Fibroblast of gingiva (primary cell): ENCODE measurements at regions not wholly inside any gene's neighbourhood (a gene's known extent, or its start where the extent isn't known, plus 50 kb on each side); places are given as distances from the start of the nearest gene placed in this dataset.
"Not testable (repeated sequence)": the region's sequence is repeated elsewhere in the genome, so short reads cannot be mapped to it uniquely, and the experiment has no call there.

Experiments used
- DNase-seq: peaks from one replicate; pipeline ENCODE4 v3.0.0-alpha.2; 2011; ENCODE audit warnings: low read depth

- no peak for DNase-seq
Measured at GRCh38 chr11:16536513-16536912, 180.2 kb upstream of the SOX6 start.

DNA sequence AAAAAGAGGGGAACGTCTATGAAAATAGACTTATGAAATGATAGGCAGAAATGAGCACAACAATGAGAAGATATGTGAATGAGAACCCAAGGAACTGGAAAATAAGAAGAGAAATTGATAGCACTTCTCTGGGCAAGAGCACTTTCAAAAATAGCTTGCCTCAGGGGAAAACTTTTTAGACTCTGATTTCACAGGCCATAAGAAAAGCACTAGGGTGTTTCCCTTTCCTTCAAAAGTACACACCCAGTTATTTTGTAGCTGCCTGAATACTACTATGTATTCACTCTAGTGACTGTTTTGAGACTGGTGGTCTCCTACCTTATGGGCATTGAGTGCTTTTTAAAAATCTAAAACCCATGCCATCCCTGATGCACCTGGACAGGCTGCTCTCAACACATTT lies 172.3 kb upstream of the SOX6 start:
- no peak for DNase-seq

DNA sequence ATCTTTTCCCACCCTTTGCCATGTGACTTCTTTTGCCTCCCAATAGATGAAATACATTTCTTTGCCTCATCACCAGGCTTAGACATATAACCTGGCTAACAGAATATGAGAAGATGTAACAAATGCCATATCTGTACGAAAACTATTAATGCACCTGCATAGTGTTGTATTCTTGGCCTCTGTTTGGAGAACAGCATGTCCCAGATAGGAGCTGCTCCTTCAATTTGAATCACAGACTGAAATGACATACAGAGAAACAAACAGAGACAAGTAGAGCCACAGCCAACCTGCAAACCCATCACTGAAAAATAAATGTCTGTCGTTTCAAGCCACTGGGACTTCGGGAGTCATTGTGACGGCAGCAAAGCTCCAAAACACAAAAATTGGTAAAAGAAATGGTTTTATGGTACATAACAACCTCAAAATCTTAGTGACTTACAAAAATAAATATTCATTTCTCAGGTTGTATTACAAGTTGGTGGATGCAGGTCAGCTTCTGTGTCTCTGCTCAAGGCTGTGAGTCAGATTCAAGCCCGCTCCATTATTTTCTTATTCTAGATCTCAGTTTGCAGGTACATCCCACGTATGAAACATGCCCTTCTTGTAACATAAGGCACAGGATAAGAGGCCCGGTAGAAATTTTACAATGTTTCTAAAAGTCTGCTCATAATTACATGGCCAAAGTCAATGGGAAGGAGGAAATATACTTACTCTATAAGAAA lies 171.3 kb upstream of the SOX6 start:
- no peak for DNase-seq

DNA sequence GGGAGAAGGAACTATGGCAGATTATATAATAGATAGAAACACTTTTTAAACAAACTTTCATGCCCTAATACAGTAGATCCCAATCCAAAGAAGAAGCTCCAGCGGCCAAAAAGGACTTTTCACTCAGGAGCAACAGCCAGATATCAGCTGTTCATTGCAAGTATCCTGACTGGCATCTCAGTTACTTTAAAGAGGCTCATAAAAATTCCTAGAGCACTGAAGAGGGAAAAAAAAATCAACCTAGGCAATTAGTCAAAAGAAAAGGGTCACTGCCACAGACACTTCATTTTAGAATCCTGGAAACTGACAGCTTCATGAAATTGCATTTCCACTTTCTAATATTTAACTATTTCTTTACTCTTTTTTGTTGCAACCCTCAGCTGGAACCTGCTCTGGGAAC lies 170.6 kb upstream of the SOX6 start:
- no peak for DNase-seq

DNA sequence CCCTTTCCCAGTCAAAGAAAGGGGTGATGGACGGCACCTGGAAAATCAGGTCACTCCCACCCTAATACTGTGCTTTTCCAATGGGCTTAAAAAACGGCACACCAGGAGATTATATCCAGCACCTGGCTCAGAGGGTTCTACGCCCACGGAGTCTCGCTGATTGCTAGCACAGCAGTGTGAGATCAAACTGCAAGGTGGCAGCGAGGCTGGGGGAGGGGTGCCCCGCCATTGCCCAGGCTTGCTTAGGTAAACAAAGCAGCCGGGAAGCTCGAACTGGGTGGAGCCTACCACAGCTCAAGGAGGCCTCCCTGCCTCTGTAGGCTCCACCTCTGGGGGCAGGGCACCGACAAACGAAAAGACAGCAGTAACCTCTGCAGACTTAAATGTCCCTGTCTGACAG lies 164.4 kb upstream of the SOX6 start:
- not testable (repeated sequence) for DNase-seq

- no peak for DNase-seq
Measured at GRCh38 chr11:16512899-16513241, 156.5 kb upstream of the SOX6 start.

DNA sequence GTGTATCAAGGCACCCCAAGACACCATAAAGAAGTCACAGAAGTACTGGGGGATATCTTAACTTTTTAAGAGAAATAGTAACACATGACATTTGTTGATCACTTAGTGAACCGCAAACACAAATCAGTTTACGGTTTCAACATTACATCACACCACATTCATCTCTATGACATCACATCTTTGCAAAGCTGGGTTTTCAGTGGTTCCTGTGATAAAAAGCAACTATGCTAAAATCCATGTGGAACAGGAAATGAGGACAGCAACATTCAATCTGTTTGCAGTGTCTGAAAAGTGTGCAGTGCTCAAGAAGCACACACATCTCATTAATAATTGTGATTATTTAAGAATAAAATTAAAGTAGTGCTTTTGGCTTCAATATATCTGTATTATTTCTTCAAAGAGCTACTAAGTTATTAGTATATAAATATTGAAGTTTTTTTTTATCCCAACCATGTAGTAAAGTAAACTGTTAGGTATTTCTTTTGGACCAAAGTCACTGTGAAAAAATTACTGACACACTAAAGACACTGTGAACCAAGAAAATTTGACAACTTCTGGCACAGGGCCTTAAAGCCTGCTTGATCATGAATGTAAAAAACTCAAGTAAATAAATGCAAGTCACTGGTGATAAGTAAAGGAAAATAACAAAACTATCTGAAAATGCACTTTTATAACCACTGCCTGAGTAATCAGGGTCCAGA lies 156.0 kb upstream of the SOX6 start:
- no peak for DNase-seq

DNA sequence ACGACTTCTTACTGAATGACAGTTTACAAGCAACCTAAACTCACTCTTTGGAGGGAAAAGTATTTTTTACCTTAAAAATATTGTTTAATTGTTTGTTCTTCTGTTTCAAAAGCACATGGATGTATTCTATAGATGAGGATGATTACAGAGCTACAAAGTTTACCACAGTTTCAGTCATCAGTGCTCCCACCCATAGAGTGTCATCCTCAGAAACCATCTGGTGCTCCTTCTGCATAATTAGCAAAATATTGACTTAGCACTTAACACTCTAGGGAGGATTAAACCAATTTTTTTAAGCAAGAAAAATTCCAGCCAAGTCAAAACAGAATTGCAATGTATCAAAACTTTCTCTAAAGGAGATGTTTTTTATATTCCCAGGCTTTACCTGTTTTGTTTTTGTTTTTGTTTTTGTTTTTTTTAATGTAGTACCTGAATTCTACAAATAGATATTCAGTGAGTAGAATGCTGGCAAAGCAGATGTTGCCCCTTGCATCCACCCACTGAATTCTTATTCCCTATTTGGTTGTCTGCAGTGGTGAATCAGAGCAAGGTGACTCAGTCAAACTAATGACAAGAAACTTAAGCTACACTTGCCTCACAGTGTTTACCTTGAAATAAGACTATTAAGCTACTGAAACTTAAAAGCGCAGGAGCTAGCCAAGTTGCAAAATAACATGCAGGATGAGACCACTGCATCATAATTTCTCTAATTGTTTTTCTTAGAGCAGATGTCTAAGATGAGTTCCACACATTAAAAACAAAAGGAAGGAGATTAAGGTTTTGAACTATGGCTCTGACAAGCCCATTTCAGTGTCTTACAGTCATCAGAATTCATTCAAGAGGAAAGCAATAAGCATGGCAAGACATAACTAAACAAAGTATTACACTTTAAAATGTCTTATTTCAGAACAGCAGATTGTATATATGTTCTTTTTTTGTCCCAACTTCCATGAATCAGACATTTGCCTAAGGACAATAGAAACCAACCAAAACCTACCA lies 155.1 kb upstream of the SOX6 start:
- no peak for DNase-seq

GRCh38 chr11:16505481-16505880 lies 149.1 kb upstream of the SOX6 start:
- DNase-seq, result no peak

DNA sequence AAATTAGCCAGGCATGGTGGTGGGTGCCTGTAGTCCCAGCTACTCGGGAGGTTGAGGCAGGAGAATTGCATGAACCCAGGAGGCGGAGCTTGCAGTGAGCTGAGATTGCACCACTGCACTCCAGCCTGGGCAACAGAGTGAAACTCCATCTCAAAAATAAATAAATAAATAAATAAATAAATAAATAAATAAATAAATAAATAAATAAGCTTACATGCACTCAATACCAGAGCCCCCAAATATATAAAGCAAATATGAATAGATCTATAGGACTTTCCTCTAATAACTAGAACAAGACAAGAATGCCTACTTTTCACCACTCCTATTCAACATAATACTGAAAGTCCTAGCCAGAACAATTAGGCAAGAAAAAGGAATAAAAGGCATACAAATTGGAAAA lies 147.5 kb upstream of the SOX6 start:
- not testable (repeated sequence) for DNase-seq

GRCh38 chr11:16494918-16495691 lies 138.8 kb upstream of the SOX6 start:
- DNase-seq, result no peak

DNA sequence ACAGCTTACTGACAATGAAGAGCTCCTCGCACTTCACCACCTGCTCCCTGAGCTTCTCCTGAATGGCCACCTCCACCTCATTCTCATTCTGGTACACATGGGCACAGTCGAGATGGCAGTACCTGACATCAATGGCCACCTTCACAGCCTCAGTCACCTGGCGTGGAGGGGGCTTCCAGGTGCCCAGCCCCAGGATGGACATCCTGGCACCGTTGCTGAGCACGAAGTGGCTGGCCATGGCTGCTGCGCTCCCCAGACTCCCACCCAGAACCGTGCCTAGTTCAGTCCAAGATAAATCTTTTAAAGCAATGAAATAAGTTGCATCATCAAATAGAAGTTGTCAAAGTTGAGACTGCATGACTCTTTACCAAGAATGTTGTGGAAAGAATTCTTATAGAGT lies 128.1 kb upstream of the SOX6 start:
- DNase-seq, result no peak

- no peak for DNase-seq
Measured at GRCh38 chr11:16474659-16475058, 118.3 kb upstream of the SOX6 start.

DNA sequence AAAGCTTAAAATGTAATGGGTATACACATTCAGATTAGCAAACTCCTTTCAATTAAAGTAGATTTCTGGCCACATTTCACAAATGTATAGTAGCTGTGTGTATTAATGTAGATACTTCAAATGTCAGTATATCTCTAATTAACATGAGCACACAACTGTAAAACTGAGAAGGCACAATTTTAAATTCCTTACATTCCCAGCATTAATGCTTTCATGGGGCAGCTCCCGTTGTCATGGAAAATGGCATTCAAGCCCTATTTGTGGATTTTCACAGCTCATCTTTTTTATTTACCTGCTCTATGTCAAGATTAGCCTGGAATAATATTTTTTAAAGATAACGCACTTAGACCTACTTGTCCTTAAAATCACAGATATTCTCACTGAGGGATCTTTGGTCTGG lies 113.6 kb upstream of the SOX6 start:
- no peak for DNase-seq

GRCh38 chr11:16468735-16469453 lies 112.5 kb upstream of the SOX6 start:
- DNase-seq, result no peak

GRCh38 chr11:16460508-16460907 lies 104.2 kb upstream of the SOX6 start:
- DNase-seq, result no peak

DNA sequence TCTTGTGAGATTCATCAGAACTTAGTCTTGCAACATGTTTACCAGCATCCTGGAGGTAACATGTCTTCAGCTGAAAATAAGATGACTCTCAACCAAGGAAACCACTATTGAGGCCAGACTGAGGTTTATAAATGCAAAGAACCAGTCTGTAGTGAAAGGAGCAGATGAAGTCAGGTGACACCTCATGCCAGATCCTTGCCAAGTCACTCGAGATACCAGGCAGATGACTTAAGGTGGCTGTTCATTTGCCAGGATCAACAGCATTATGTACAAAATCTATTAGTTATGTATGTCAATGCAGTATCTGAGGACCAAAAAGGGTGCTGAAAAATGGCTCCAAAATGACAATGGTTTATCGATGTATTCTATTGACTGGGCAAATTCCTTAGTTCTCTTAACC lies 100.0 kb upstream of the SOX6 start:
- no peak for DNase-seq

DNA sequence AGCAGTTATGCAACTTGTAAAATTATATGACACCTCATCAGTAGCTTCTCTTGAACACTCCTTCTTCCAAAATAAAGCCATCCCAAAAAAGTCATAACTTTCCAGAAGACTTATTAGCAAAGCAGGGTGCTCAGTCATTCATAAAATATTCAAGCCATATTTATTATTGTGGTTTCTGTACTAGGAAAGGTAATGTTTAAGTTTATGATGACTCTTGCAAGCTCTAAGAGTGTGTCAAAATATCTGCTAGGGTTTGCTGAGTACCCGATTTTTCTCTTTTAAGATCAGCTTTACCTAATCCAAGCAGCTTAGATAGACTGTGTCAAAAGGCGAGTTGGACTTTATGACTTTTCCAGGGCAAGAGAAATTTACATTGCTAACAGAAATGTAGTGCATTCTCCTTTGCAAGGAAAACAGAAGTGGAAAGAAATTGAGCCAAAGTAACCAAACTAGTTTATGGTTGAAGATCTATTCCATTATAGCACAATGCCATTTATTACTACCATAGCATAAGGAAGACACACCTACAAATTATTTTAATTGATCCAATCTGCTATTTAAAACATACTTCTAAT lies 98.0 kb upstream of the SOX6 start:
- no peak for DNase-seq

DNA sequence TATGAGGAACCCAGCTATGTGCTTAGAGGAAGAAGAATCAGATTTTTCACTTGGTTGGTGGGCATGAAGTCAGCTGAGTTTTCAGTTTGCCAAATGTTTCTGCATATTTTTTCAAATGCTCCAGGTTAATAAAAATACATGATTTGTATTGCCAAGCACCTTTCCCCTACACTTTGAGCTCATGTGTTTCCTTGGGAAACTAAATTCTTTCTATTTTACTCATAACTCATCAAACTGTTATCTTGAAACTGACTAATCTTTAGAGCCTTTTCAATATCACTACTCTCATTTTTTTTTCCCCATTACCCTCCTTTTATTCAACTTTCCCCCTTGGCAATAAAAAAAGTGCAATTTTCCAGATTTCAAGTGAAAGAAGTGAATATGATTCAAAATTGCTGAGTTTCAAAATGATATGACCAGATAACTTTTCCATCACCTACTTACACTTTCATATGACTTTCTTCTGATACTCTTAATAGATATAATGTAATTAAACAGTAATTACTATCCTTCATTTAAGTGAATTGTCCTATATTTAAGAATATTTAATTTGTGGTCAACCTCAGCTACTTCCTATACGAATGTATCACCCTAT lies 91.9 kb upstream of the SOX6 start:
- DNase-seq, result no peak

GRCh38 chr11:16441461-16441860 lies 85.1 kb upstream of the SOX6 start:
- no peak for DNase-seq

GRCh38 chr11:16440136-16440535 lies 83.8 kb upstream of the SOX6 start:
- no peak for DNase-seq
